ENCODE measurements at regions not wholly inside any gene's neighbourhood (a gene's known extent, or its start where the extent isn't known, plus 50 kb on each side); places are given as distances from the start of the nearest gene placed in this dataset.
"Not testable (repeated sequence)": the region's sequence is repeated elsewhere in the genome, so short reads cannot be mapped to it uniquely, and the experiment has no call there.

DNA sequence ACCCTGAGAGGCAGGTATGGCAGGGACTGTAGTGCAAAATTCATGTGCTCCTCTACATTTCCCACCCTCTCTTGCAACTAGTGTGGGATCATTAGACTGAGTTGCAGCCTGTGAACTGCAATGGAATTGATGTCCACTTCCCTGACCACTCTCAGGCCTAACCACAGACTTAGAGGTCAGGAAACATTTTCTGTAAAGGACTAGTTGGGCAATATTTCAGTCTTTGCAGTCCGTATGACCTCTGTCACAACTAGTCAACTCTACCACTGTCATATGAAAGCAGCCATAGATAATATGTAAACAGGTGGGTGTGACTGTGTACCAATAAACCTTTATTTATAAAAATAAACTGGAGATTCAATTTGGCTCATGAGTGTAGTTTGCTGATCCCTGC is 134.4 kb upstream of the TOP1 start:
- TF ChIP-seq, protein P1, sequence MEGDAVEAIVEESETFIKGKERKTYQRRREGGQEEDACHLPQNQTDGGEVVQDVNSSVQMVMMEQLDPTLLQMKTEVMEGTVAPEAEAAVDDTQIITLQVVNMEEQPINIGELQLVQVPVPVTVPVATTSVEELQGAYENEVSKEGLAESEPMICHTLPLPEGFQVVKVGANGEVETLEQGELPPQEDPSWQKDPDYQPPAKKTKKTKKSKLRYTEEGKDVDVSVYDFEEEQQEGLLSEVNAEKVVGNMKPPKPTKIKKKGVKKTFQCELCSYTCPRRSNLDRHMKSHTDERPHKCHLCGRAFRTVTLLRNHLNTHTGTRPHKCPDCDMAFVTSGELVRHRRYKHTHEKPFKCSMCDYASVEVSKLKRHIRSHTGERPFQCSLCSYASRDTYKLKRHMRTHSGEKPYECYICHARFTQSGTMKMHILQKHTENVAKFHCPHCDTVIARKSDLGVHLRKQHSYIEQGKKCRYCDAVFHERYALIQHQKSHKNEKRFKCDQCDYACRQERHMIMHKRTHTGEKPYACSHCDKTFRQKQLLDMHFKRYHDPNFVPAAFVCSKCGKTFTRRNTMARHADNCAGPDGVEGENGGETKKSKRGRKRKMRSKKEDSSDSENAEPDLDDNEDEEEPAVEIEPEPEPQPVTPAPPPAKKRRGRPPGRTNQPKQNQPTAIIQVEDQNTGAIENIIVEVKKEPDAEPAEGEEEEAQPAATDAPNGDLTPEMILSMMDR (IDR thresholded peaks at IDR 0.05), result no peak
- Histone ChIP-seq H3K27ac (no peak overlapping the region), H3K4me3 (no peak overlapping the region)
- no peak for DNase-seq (ENCODE audit: low spot score)

DNA sequence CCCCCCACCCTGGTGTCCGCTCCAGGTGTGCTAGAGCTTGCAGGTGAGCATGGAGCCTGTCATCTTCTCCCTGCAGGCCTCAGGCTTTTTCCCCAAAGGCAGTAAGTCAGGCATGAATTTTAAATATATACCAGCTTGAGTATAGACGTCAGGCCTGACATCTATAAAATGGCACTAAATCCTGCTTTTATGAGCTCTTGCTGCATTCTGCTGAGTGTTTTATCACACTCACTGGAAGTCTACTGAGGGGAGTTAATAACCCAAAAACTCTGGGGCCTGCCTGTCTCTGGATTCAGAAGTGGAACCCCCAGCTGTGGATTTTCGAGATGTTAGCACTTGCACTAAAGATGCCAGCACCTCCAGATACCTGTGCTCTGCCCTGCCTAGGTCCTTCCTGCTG is 133.4 kb upstream of the TOP1 start:
- DNase-seq (ENCODE audit: low spot score), result no peak
- H3K27ac ChIP-seq, result no peak overlapping the region
- H3K4me3 ChIP-seq, result no peak overlapping the region
- TF ChIP-seq, protein P1 (IDR thresholded peaks at IDR 0.05), result no peak

DNA sequence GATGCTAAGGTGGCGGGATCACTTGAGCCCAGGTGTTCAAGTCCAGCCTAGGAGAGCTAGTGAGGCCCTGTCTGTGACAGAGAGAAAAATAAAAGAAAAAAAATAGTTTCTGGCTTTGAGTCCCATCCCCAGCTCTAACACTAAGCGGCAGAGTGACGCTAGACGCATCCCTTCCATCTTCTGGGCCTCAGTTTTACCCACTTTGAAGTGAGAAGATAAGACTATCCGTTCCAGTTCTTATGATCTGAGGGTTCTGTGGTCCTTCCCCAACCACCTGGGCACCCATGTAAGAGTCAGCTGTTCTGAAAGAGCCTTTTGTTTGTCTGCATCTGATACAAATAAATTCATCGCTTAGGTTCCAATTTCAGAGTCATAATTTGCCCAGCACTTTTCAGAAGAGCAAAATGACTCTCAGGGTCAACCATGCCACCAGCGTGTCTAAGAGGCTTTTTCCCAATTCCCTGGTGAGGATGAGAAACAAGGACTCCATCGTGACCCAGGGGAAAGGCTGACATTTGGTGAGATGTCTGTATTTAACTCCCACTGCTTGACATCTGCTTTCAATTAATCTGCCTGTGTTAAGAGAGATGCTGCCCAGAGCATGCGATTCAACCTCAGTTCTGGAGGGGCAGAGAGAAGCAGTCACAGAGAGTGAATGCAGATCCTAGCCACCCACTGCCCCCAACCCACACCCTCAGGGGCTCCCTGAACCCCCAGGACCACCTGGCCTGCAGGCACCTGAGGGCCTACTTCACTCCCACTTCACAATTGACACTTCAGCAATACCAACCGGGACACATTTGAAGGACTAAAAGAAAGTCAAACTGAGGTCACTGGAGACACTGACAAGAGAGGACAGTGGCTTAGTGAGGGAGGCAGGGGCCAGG is 131.6 kb upstream of the TOP1 start:
- Histone ChIP-seq H3K4me3 (no peak overlapping the region), H3K27ac (no peak overlapping the region)
- TF ChIP-seq, protein P1 (IDR thresholded peaks at IDR 0.05), result no peak
- DNase-seq (ENCODE audit: low spot score), result no peak

DNA sequence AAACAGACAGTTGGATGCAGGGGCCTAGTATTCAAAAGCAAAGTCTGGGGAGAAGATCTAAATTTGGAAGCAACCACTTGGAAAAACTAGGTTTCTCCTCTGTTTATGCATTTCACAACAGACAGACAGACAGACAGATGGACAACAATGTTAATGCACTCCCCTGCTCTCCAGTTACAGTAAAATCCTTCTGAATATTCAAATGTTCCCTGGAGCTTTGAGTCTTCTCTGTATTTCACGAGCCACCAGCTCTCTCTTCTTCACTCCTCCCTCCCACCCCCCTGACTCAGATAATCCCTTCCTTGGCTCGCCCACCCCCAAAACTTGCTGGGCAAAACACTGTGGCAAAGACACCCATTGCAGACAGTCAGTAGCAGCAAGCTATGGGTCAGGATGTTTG is 129.3 kb upstream of the TOP1 start:
- TF ChIP-seq, protein P1 (IDR thresholded peaks at IDR 0.05), result no peak

DNA sequence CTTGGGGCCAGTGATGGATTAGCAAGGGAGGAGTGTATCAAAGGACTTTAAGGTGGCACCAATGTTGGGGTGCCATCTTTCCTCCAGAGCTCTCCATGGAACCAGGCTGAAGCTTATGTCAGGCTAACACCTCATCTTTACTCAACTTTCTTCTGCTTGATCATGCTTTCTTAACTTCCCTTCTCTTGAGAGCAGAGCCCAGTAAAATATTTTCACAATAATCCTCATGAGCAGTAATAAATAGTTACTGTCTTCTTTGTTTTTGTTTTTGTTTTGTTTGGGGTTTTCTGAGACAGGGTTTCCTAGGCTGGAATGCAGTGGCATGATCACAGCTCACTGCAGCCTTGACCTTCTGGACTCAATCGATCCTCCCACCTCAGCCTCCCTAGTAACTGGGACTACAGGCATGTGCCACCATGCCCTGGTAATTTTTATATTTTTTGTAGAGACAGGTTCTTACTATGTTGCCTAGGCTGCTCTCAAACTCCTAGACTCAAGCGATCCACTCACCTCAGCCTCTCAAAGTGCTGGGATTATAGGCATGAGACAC is 127.9 kb upstream of the TOP1 start:
- no peak for DNase-seq (ENCODE audit: low spot score)
- Histone ChIP-seq H3K27ac (no peak overlapping the region), H3K4me3 (no peak overlapping the region)
- TF ChIP-seq, protein P1 (IDR thresholded peaks at IDR 0.05), result no peak

More for the DNA sequence above, 129.3 kb upstream of the TOP1 start:
- Histone ChIP-seq H3K27ac (no peak overlapping the region), H3K4me3 (no peak overlapping the region)
- no peak for DNase-seq (ENCODE audit: low spot score)

DNA sequence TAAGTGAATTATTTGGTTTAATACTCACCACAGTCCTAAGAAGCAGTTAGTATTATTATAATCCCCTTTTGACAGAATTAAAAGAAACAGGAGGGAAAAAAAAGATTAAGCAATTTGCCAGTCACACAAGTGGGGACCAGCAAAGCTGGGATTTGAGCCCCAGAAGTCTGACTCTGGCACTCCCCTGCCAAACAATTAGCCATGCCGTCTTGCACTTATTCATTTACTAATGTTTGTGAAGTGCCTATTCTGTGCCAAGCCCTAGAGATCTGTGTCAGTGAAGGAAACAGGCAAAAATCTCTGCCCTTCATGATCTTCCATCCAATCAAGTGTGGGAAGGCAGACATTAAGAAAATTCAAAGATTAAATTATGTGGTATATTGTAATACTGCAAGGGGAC is 126.0 kb upstream of the TOP1 start:
- no peak for DNase-seq (ENCODE audit: low spot score)
- Histone ChIP-seq H3K4me3 (no peak overlapping the region), H3K27ac (no peak overlapping the region)
- TF ChIP-seq, protein P1 (IDR thresholded peaks at IDR 0.05), result no peak

DNA sequence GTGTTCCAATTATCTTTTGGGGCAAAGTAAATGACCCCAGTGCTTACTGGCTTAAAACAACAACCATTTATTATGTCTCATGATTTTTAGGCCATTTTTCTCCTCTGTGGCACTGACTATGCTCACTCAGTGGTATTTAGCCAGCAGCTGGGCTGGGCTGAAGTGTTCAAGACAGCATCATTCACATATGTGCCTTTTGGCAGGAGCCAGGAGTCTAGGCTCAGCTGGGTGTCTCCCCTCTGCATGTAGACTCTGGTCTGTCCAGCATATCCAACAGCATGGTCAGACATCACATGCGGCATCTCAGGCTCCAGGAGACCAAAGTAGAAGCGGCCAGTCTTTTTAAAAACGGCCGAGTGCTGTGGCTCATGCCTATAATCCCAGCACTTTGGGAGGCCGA is 120.3 kb upstream of the TOP1 start:
- no peak overlapping the region for H3K27ac ChIP-seq
- no peak for DNase-seq (ENCODE audit: low spot score)
- no peak overlapping the region for H3K4me3 ChIP-seq
- TF ChIP-seq, protein P1 (IDR thresholded peaks at IDR 0.05), result no peak

DNA sequence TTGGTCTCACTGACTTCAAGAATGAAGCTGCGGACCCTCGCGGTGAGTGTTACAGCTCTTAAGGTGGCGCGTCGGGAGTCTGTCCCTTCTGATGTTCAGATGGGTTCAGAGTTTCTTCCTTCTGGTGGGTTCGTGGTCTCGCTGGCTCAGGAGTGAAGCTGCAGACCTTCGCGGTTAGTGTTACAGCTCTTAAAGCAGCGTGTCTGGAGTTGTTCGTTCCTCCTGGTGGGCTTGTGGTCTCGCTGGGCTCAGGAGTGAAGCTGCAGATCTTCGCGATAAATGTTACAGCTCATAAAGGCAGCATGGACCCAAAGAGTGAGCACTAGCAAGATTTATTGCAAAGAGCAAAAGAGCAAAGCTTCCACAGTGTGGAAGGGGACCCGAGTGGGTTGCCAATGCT is 119.1 kb upstream of the TOP1 start:
- H3K4me3 ChIP-seq; DNase-seq (ENCODE audit: low spot score); H3K27ac ChIP-seq: not testable (repeated sequence)

DNA sequence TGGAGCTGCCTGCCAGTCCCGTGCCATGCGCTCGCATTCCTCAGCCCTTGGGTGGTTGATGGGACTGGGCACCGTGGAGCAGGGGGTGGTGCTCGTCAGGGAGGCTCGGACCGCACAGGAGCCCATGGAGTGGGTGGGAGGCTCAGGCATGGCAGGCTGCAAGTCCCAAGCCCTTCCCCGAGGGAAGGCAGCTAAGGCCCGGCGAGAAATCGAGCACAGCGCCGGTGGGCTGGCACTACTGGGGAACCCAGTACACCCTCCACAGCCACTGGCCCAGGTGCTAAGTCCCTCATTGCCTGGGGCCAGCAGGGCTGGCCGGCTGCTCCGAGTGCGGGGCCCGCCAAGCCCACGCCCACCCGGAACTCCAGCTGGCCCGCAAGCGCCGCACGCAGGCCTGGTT is 118.2 kb upstream of the TOP1 start:
- not testable (repeated sequence) for DNase-seq (ENCODE audit: low spot score); H3K4me3 ChIP-seq; H3K27ac ChIP-seq

DNA sequence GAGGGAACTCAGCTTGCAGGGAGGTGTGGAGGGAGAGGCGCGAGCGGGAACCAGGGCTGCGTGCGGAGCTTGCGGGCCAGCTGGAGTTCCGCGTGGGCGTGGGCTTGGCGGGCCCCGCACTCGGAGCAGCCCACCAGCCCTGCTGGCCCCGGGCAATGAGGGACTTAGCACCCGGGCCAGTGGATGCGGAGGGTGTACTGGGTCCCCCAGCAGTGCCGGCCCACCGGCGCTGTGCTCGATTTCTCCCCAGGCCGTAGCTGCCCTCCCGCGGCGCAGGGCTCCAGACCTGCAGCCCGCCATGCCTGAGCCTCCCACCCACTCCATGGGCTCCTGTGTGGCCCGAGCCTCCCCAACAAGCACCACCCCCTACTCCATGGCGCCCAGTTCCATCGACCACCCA is 117.5 kb upstream of the TOP1 start:
- DNase-seq (ENCODE audit: low spot score); H3K27ac ChIP-seq: not testable (repeated sequence)

More for the DNA sequence above, 117.5 kb upstream of the TOP1 start:
- H3K4me3 ChIP-seq, result not testable (repeated sequence)
